ENCODE measurements at regions not wholly inside any gene's neighbourhood (a gene's known extent, or its start where the extent isn't known, plus 50 kb on each side); places are given as distances from the start of the nearest gene placed in this dataset.
A peak's percentile ranks its signal among the peaks of the same experiment; 100 is the strongest.
"Not testable (repeated sequence)": the region's sequence is repeated elsewhere in the genome, so short reads cannot be mapped to it uniquely, and the experiment has no call there.

DNA sequence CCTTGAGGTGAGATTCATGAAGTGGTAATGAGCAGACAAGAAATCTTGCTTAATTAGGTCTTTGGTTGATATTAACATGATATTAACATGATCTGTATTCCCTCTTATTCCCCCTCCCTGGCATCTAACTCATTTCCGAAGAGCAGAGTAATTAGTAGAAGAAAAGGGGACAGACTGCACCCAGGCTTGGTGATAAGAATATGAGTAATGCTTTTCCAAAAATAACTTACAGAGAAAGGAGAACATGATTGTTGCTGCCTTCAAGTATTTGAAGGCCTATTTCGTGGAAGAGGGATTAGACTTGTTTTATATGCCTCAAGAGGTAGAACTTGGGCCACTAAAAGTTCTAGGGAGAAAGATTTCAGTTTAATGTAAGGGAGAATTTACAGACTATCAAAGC, 130.6 kb upstream of the ATP5MC3 start:
- no peak for DNase-seq

DNA sequence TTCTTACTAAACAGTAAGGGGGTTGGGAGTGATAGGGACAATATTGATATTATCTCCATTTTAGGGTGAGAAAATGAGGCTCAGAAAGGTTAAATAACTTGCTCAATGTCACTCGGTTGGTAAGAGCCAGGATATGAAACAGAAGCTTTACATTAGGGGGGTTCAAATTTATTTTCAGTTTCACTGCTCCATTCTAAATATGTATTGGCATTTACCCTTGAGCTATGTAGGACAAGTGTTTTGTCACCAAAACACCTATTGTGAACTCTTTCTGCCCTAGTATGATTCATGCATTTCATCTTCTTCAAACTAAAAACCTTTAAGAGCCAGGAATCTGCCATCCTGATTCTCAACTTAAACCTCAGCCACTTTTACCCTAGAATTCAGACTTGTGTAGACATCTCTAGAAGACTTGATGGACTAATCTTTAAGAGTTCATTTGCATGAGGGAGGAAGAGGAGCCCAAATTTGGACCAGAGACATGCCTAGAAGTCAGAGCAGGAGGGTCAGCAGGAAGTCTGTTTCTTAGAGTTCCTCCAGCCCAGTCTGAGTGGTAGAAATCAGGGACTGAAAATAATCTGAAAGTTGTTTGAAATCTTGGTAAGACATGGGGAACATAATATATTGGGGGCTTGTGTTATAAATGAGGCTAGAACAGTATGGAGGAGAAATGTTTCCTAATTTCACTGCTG, 129.4 kb upstream of the ATP5MC3 start:
- no peak for DNase-seq

DNA sequence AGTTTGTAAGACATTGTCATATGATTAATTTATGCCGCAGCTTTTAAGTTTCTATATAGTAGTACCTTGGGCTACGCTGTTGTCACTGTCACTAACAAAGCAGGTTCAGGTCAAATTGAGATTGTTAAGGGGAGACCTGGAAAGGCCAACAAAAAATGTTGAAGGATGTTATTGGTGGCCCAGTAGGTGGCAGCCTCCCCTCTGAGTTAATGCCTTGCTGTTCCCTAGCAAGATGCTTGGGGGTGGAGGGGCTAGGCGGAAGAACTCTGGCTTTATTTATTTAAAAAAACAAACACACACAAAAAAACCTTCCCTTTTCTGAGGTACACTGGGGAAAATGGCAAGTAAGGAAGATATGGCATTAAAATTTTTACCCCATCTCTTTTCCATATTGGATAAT, 128.3 kb upstream of the ATP5MC3 start:
- peak; percentile 14 for DNase-seq

DNA sequence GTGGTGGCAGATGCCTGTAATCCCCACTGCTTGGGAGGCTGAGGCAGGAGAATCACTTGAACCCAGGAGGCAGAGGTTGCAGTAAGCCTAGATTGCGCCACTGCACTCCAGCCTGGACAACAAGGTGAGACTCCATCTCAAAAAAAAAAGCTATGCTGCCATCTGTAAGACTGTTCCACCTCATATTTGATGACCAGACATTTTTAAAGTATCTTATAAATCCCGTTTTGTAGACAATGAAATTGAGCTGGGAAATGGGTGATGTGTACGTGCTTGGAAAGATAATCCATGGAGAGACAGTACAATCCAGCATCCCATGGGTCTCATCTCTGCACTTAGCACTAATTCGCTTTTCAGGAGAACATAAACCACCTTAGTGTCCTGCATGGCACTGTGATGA, 126.5 kb upstream of the ATP5MC3 start:
- DNase-seq = no peak

- no peak for DNase-seq
Observed at GRCh38 chr2:175304541-175304940, 123.0 kb upstream of the ATP5MC3 start.

DNA sequence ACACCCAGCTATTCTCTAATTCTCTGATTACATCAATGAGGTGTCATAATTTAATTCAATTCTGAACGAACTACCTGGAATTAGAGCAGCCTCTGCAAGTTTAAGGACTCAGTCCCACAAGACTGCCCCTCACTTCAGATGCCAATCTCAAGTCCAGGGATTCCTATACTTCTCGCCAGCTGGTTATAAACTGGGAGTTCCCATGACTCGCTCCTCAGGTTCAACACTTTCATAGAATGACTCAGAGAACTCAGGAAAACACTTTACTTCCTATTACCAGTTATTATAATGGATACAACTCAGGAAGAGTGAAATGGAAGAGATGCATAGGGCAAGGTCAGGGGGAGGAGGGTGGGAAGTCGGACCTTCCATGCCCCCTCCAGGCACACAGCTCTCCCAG, 112.3 kb upstream of the ATP5MC3 start:
- no peak for DNase-seq

DNA sequence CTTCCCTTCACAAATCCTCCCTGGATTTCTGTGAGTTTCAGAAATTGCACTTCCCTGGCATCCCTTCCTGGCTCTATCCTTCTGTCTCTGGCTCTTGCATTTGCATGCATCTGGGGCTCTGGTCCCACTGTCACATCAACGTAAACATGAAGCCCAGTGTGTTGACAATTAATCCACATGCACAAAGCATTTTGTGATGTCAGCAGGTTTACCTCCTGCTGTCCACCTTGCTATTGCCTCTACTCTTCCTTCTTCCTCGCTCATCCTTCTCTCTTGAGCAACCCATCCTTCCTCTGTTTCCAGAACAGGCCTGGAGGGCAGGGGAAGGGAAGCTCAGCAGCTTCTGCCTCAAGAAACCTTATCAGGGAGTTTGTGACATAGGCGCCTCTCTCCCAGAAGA, 111.7 kb upstream of the ATP5MC3 start:
- DNase-seq = no peak

DNA sequence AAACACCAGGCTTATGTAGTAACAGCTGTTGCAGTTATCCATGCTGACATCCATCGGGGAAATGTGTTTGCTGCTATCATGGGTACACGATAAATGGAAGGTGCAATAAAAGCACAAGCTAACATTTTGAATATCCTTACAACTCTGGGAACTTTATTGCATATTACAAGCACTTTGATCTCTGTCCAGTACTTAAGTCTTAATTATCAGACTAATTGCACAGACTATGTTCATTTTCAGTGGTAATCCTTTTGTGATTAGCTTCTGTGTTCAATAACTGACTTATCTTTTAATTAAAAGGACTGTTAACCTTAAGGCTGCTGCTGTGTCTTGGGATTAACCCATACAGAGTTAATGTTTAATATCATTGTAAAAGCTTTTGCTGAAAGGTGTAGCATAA, 101.4 kb upstream of the ATP5MC3 start:
- no peak for DNase-seq

- DNase-seq = peak; percentile 50
Observed at GRCh38 chr2:175282300-175282699, 100.8 kb upstream of the ATP5MC3 start.

DNA sequence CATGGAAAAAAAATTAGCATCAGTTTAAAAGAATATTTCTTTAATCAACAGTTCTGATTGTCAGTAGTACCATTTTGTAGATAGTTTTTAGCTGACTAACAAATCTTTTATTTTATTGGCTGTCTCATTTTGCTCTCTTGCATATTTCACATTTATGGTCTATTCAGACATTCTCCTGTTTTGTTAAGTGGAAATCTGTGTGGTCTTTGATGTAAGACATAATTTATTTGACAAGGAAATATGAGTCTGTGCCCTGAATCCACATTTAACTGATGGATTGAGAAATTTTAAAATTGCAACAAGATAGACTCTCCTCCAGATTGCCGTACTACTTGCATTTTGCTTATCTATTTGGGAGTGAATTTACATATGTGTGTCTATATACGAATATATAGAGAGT, 96.3 kb upstream of the ATP5MC3 start:
- DNase-seq = no peak

- peak; percentile 67 for DNase-seq
Observed at GRCh38 chr2:175275539-175275938, 94.0 kb upstream of the ATP5MC3 start.

DNA sequence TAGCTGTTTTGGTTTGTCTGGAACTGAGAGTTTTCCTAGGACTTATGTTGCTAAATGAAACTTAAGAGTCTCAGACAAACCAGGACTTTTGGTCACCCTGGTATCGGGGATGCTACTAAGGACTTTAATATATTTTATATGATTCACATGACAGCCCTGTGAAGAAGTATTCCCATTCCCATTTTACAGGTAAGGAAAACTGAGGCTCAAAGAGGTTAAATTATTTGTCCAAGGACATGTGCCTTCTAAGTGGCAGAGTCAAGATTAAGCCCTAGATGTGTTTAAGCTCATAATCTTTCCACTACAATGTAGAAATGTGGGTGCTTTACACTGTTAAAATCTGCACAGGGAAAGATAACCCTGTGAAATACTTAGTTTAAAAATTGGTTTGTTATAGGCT, 77.7 kb upstream of the ATP5MC3 start:
- no peak for DNase-seq

DNA sequence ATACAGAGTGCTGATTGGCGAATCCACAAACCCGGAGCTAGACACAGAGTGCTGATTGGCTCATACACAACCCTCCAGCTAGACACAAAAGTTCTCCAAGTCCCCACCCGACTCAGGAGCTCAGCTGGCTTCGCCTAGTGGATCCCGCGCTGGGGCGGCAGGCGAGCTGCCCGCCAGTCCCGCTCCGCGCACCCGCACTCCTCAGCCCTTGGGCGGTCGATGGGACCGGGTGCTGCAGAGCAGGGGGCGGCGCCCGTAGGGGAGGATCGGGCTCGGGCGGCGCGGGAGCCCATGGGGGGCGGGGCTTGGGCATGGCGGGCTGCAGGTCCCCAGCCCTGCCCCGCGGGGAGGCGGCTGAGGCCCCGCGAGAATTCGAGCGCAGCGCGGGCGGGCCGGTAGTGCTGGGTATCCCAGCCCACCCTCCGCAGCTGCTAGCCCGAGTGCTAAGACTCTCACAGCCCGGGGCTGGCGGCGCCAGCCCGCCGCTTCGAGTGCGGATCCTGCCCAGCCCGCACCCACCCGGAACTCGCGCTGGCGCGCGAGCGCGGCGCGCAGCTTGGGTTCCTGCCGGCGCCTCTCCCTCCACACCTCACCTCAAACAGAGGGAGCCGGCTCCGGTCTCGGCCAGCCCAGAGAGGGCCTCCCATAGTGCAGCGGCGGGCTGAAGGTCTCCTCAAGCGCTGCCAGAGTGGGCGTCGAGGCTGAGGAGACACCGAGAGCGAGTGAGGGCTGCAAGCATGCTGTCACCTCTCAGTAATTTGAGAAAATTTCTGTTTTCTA, 75.5 kb upstream of the ATP5MC3 start:
- DNase-seq = no peak

- DNase-seq = not testable (repeated sequence)
Observed at GRCh38 chr2:175256391-175256790, 74.9 kb upstream of the ATP5MC3 start.

- no peak for DNase-seq
Observed at GRCh38 chr2:175253871-175254270, 72.4 kb upstream of the ATP5MC3 start.

DNA sequence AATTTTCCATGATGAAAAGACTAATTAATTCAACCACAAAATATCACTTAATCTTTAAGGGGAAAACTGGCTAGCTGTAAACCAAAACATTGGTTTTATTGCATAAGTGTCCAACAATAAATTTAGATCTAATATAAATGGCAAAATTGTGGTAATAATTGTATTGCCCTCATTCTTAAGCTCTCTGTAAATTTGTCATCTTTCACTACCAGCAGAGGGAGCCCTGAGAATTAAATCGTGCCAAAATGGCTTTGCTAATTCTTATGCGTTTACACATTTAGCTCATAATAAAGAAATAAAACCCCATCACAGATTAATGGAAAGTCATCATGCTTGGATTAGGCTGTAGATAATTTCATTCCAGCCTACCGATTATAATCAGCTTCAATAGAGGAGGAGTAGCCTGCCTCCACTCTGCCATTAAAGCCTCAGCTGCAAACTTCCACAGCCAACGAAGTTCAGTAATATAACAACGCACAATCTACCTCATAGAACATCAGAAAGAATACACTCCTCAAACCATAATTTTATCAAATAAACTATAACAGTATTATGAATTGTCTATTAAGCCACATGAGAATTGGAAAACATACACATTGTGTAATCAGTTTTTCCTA, 70.0 kb upstream of the ATP5MC3 start:
- DNase-seq = peak; percentile 15

GRCh38 chr2:175247159-175247558, 65.6 kb upstream of the ATP5MC3 start:
- DNase-seq = no peak

GRCh38 chr2:175244697-175245096, 63.2 kb upstream of the ATP5MC3 start:
- no peak for DNase-seq

DNA sequence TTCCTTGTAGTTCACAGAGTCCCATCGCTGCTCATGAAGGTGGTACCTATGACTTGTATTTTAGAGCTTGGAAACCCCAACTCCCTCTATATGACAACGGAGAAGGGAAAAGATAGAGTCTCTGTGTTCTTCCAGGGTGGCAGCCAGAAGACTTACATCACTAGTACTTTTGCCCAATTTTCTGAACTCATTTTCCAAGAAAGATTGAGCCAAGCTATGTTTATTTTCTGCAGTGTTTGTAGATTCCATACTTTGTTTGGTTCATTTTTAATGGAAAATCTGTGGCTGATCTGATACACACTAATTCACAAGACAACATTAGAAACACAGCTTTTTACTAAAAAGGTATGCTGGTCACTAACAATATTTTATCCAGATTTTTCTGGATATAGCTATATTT, 60.2 kb upstream of the ATP5MC3 start:
- DNase-seq = no peak

DNA sequence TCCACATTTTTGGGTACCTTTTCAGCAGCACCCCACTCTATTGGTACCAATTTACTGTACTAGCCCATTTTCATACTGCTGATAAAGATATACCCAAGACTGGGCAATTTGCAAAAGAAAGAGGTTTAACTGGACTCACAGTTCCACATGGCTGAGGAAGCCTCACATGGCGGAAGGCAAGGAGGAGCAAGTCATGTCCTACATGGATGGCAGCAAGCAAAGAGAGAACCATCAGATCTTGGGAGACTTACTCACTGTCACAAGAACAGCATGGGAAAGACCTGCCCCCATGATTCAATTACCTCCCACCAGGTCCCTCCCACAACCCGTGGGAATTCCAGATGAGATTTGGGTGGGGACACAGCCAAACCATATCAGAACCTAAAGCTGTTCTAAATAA, 58.5 kb upstream of the ATP5MC3 start:
- not testable (repeated sequence) for DNase-seq

DNA sequence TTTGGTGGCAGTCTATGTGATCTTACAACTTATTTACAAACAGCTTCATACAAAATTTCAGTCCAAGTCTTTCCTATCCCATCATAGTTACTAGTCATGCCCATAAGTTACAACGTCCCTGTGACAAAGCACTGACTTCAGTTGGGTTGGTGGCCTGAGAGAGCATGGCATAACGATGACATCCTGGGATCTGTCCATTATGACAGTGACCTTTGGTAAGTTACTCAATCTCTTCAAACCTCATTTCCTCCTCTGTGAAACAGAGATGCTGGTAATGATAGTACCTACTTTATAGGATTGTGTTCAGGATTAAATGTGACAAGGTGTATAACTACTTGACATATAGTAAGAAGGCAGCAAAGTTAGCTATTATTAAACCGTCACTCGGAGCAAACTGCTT, 55.4 kb upstream of the ATP5MC3 start:
- DNase-seq = no peak

DNA sequence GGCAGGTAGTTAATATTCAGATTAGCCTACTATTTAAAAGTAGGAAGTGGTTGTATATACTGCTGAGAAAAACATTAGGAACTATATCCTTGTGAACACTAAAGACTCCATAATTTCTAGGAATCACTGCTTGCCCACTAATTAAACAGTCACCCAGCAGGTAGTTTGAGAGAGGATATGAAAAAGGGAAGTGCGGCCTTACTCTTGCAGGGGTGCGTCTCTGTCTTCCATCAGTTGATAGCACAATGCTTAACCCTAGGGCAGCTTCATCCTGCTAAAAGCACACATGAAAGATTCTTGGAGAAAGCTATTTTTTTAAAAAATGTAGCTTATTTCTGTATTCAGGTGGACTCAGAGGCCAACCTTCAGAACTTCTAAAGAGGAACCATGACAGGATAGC, 53.1 kb upstream of the ATP5MC3 start:
- DNase-seq = no peak

- peak; percentile 37 for DNase-seq
Observed at GRCh38 chr2:175234153-175234552, 52.6 kb upstream of the ATP5MC3 start.

DNA sequence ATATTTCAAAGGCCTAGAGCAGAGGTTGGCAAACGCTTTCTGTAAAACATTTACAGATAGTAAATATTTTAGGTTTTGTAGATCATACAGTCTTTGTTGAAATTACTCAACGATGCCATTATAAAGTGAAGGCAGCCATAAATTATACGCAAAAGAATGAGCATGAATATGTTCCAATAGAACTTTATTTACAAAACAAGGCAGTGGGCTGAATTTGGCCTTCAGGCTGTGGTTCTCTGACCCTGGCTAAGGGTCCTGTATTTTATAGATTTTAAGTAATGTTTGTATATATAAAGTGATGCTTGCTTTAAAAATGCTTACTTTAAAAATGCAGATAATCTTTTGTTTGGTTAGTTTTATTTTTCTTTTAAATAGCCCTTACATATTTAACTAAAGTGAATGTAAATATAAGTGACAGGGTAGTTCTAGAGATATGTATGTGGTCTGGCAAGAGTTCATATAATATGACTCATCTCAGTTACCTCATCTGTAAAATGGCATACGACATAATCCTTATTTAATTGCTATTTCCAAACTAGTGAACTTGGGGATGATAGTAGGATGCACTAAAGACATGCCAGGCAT, 51.7 kb upstream of the ATP5MC3 start:
- DNase-seq = peak; percentile 3
